Amniotic epithelial cell (primary cell): ENCODE measurements at regions not wholly inside any gene's neighbourhood (a gene's known extent, or its start where the extent isn't known, plus 50 kb on each side); places are given as distances from the start of the nearest gene placed in this dataset.
A peak's percentile ranks its signal among the peaks of the same experiment; 100 is the strongest.
"Not testable (repeated sequence)": the region's sequence is repeated elsewhere in the genome, so short reads cannot be mapped to it uniquely, and the experiment has no call there.

Experiments used
- DNase-seq: peaks from one replicate; pipeline ENCODE4 v3.0.0-alpha.2; 2010; ENCODE audit warnings: low read depth

DNA sequence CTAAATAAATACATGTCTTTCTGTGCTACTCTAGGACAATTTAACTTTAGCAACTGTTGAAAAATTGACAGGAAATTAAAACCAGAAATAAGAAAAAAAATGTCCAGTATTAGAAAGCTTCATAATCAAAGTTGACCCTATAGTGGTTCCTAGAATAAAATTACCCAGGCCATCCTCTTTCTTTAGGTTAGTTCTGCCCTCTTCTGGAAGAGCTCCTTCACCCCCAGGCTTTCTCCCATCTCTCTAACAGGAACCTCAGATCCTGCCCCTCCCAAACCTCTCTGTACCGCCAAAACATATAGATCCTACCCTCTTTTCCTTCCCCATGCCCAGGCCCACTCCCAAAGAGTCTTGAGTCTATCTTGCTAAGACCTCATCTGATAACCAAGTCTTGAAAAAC lies 159.4 kb upstream of the CDK1 start:
- no peak for DNase-seq

DNA sequence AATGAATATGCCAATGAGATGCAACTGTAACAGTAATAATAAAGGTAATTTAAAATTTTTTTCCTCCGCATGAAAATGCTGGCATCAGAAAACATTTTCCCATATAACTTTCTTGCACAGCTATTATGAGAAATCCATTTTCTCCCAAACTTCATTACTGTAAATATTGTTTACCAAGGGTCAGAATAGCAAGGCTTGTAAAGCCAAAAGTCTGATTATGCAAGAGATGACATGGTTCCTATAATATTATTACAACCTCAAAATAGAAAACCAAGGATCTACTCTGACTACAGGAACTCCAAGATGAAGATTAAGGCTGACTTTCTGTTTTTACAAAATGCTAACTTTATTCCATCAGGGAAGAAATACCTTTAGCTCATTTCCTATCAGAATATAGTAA lies 162.7 kb upstream of the CDK1 start:
- no peak for DNase-seq

DNA sequence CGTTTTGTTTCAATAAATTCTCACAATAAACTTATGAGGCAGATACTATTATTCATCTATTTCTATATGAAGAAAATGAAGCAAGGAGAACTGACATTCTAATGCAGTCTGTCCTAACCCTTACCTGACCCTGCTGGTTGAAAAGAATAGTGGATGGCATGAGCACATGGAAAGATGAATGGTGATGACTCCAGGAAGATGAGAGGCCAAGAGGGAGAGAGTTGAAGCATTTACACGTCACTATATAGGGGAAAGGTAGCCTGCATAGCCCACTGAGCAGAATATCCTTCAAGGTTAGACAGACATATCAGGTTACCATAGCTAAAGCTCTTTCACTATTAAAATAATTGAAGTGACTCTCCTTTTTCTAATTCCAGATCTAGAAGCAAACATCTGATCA lies 163.9 kb upstream of the CDK1 start:
- DNase-seq: no peak

DNA sequence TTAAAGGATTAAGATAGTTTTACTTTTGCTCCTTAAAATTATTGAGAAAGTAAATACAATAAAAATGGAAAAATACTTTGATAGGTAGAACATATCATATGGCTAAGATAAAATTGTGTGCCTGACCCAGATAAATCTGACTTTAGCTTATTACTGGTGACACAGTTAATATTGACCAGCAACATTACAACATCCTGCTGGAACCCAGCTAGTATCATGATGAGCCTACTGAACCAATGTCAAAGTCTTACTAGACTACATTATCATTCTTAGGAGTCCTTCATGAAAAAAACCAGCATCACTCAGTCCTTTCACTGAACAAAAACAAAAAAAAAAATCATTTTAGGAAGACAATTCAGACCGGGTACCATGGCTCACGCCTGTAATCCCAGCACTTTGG lies 164.8 kb upstream of the CDK1 start:
- no peak for DNase-seq

DNA sequence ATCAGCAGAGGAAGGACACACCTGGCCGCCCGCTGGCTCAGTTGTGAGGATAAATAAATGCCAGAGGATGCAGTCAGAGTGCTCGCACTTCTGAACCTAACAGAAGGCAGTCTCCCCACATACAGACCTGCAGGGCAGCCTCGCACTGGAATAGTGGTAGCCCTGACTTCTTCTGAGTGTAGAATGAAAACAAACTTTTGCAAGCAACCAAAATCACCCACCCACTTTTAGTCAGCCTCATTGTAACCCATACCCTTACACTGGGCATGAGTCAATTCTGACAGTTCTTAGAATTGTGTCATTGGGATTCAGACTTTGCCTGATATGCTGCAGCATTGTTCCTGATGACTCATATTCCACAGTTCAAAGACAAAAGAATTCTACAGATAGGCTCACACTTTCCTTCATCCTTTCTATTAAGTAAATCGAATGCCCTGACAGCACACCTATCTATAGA lies 167.0 kb upstream of the CDK1 start:
- peak; percentile 77 for DNase-seq

GRCh38 chr10:60607372-60607771 lies 170.9 kb upstream of the CDK1 start:
- no peak for DNase-seq

DNA sequence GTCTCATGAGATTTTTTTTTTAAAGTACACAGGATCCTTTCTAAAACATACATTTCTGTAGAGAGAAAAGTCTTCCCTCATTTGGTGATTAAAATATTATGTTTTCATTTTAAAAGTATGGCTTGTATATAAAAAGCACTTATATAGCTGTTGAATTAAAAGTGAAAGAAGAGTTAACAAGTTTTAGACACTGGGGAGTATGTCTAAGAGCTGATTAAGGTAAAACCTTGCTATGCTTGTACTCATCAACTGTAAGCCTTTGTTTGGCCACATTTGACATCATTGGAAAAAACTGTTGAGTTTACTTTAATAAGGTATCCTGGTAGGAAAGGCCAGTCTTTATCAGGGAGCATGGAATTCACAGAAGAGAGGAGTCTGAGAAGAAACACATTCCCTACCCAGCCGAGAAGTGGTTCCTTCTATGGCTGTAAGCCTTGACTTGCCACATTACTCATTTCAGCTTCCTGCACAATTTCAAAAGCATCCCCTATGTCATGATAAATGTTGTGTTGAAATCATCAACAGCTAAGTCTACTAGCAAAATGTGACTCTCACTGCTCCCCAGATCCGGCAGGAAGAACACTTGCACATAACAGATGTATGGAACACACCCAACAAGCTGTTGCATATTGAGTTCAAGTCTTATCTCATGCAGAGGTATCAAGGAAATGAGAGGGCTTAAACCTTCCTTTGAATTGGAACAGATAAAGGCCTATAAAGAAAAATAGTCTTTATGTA lies 171.8 kb upstream of the CDK1 start:
- DNase-seq: peak; percentile 98

GRCh38 chr10:60605476-60605875 lies 172.8 kb upstream of the CDK1 start:
- no peak for DNase-seq

- peak; percentile 3 for DNase-seq
These were observed 173.9 kb upstream of the CDK1 start for GRCh38 chr10:60604342-60604741.

- DNase-seq: no peak
These were observed 180.8 kb upstream of the CDK1 start for GRCh38 chr10:60597513-60597912.

- no peak for DNase-seq
These were observed 182.4 kb upstream of the CDK1 start for GRCh38 chr10:60595852-60596251.

DNA sequence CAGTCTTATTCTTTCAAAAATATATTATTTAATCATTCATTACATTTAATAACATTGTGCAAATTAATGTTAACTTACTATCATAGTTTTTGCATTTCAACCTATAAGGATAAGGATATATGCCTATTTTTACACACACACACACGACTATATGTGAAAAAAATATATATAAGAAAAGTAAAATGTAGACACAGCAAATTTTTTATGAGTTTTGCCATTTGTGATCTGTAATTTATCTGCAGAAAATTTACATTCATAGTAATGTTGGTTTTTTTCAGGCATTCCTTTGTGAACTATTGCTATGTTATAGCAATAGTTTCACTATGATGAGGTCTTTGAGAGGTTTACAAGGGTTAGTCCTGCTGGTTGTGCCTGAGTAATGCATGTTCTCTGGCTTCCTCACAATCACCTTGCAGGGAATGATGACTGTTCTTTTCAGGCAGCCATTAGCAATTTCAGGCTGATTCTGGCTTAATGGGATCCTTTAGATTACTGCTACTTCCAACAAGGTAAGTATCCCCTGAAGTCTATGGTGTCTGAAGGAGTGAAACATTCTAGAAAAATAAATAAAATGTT lies 183.7 kb upstream of the CDK1 start:
- peak; percentile 23 for DNase-seq

GRCh38 chr10:60591119-60591518 lies 187.2 kb upstream of the CDK1 start:
- no peak for DNase-seq

DNA sequence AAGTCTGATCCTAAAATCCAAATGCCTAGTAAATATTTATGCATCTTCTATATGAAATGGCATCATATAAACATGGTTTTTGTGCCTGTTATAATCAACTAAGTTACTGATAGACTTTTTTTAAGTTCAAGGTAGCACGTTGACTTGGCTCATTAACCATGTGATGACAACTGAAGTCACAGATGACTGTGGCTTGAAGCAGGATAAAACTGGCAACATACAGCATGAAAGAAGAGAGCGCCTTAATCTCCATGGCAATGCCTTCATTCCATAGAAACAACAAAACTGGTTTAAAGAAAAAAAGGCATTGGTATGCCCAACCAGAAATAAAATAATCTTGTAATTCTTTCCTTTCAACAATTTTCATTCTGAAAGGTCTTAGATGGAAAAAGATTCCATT lies 188.9 kb upstream of the CDK1 start:
- no peak for DNase-seq

GRCh38 chr10:60581782-60582181 lies 192.1 kb upstream of the ANK3 start:
- DNase-seq: not testable (repeated sequence)

GRCh38 chr10:60578217-60578616 lies 188.5 kb upstream of the ANK3 start:
- DNase-seq: no peak

DNA sequence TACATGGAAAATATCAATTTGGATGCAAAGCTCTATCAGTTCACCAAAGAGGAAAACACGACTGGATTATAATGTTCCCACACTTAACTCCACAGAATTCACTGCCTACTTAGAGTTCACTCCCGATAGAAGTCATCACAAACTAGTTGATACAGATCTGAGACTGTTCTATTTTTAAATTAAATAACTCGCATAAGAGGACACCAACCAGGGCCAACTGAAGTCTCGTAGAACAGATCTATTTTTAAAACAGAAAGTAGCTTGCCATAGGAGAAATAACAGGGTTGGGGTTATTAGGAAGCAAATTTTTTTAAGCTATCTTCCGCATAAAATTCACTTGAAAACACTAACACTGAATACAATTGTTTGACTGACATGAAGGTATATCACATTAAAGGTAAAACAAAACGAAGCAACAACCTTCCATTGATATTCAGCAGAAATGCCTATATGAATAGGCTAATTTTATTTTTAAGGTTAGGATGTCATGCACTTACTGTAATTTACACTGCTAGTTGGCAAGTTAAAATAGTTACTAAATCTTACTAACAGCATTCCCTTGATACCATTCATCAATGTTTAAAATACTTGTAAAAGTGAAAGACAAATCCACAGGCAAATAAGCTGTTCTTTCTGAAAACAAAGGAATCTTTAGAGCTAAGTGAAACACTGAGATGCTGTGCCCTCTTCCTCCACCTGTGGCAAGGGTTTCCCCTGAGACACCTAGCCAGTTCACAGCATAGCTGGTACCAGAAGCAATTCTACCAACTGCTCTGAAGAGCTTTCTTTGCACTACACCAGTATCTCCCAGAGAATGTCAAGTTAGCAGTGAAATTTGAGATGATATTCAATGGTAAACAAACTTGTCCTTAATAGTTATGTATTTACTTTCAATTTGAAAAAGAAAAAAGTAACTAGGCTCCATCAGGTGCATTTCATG lies 186.7 kb upstream of the ANK3 start:
- no peak for DNase-seq

DNA sequence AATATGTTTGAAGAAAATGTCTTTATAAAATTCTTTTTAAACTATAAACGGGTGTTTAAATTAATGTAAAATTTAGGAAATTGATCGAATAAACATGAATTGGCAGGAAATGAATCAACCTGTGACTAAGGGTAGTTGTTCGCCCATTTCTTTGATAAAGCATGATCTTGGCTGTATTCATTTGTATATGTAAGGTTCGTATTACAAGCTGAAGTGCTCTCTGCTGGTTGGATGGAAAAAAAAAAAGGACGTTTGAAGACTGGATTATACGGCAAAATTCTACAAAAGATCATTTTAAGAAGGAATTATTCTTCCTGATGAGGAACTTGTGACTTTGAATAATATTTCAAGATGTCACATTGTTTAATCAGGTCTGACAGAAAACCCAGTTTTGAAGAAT lies 185.4 kb upstream of the ANK3 start:
- no peak for DNase-seq

- no peak for DNase-seq
These were observed 184.7 kb upstream of the ANK3 start for GRCh38 chr10:60574388-60574787.

- DNase-seq: no peak
These were observed 183.7 kb upstream of the ANK3 start for GRCh38 chr10:60573336-60573735.

GRCh38 chr10:60572511-60573194 lies 183.0 kb upstream of the ANK3 start:
- DNase-seq: peak; percentile 43

DNA sequence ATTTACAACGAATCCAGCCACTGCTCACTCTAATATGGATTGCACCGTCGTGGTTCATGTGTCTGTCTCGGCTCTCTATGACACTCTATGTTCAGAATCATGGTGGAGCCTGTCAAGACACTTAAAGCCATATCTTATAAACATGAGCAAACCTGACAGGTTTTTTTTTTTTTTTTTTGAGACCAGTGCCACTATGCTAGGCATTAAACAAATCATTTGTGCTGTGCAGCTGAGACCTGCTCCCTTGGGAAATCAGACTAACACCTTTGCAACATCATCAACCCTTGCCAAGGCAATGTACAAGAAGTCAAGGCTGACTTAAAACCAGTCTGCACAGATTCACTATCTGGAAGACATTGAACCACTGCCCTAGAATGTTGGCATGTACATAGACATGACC lies 181.2 kb upstream of the ANK3 start:
- DNase-seq: no peak
